ENCODE measurements at regions not wholly inside any gene's neighbourhood (a gene's known extent, or its start where the extent isn't known, plus 50 kb on each side); places are given as distances from the start of the nearest gene placed in this dataset.

DNA sequence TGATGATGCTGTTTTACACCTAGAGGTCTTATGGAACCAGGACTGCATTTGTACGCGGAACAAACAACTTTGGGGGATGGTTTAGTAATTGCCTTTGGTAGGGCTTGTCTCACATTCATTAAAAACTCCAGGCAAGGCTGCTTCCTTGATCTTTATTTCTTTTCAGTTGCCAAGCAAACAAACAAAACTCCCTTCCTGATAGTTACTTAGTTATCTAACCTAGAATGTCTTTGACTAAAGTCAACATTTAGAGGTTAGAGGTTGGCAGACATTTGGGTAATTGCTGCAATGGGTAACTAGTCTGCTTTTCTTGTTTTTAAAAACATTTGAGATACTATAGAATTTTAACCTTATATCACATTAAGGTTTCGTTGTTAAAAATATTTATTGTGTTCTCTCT, 500.9 kb upstream of the PTBP2 start:
- Histone ChIP-seq H3K79me2 (ENCODE audit: insufficient read depth) (no peaks in the 10 kb centered on the region), H3K27me3 (ENCODE audit: insufficient read depth) (no peaks in the 10 kb centered on the region), H3K36me3 (replicated peaks in 1 of 2; ENCODE audit: control insufficient read depth in 1 of 2, insufficient read depth in 2 of 2, low read length in 1 of 2) (no peaks in the 10 kb centered on the region), H2AFZ (ENCODE audit: low read depth) (no peak overlapping the region), H3K4me3 (ENCODE audit: low read depth in 2 of 2, low read length in 1 of 2) (no peak overlapping the region), H3K27ac (ENCODE audit: low read depth in 2 of 2, low read length in 1 of 2) (no peak overlapping the region), H3K9me2 (no peaks in the 10 kb centered on the region), H3K9me3 (no peaks in the 10 kb centered on the region), H3K4me2 (no peak overlapping the region), H3F3A (replicated peaks; ENCODE audit: insufficient read depth) (no peaks in the 10 kb centered on the region), H3K4me1 (ENCODE audit: control insufficient read depth in 1 of 2, insufficient read depth in 2 of 2, low read depth in 1 of 2, low read length in 1 of 2) (no peaks in the 10 kb centered on the region), H4K20me1 (ENCODE audit: insufficient read depth) (no peaks in the 10 kb centered on the region), H3K9ac (no peak overlapping the region)
- ChIA-PET POLR2A (no interaction called here), CTCF (no interaction called here)
- TF ChIP-seq POLR2AphosphoS5 (IDR thresholded peaks at IDR 0.05; ENCODE audit: low read depth, low read length) (no peak), ZBTB33 (IDR thresholded peaks at IDR 0.05; ENCODE audit: borderline replicate concordance, low read depth) (no peak), TCF12 (IDR thresholded peaks at IDR 0.05) (no peak), IRF3 (IDR thresholded peaks at IDR 0.05; ENCODE audit: low read depth, low read length) (no peak), CTCF (IDR thresholded peaks at IDR 0.05) (no peak), FOSL2 (IDR thresholded peaks at IDR 0.05; ENCODE audit: borderline replicate concordance, low read depth) (no peak), CHD2 (IDR thresholded peaks at IDR 0.05; ENCODE audit: low read length, partially characterized antibody) (no peak), FOXM1 (IDR thresholded peaks at IDR 0.05; ENCODE audit: low read depth) (no peak), FOXJ3 (CRISPR knock-in tag; IDR thresholded peaks at IDR 0.05) (no peak), REST (IDR thresholded peaks at IDR 0.05; ENCODE audit: low read depth, low read length) (no peak), GATA2 (CRISPR knock-in tag; IDR thresholded peaks at IDR 0.05) (no peak), RCOR1 (IDR thresholded peaks at IDR 0.05; ENCODE audit: low read length) (no peak)
- no peak for DNase-seq
- WGBS (ENCODE audit: low lambda C conversion rate), result 57% methylated on average over 3 of the region's 3 CpGs

Data from SK-N-SH (cell line).